CD1c-positive myeloid dendritic cell (primary cell): ENCODE measurements at regions not wholly inside any gene's neighbourhood (a gene's known extent, or its start where the extent isn't known, plus 50 kb on each side); places are given as distances from the start of the nearest gene placed in this dataset.
"Not testable (repeated sequence)": the region's sequence is repeated elsewhere in the genome, so short reads cannot be mapped to it uniquely, and the experiment has no call there.

Source experiments
- DNase-seq: peaks from one replicate; pipeline ENCODE4 v3.0.0-alpha.2; 2016; ENCODE audit errors: extremely low spot score

GRCh38 chr1:194710671-194711070 is 1524.3 kb upstream of the B3GALT2 start:
- DNase-seq, result no peak

DNA sequence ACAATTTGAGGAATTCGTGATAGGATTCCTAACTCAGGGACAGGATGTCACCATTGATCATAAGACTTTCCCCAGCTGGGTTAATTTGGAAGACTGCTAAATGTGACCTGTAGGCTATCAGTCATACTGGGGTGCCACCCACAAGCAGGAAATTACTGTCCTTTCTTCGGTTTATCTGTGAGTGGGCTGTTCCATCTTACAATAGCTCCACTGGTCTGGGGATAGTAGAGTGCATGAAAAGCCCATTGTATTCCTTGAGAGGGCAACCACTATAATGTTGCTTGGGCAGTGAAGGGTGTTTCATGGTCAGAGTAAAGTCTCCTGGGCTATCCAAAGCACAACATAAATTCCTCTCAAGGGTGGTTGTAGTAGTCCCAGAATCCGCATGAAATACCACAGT is 1523.0 kb upstream of the B3GALT2 start:
- DNase-seq, result no peak

DNA sequence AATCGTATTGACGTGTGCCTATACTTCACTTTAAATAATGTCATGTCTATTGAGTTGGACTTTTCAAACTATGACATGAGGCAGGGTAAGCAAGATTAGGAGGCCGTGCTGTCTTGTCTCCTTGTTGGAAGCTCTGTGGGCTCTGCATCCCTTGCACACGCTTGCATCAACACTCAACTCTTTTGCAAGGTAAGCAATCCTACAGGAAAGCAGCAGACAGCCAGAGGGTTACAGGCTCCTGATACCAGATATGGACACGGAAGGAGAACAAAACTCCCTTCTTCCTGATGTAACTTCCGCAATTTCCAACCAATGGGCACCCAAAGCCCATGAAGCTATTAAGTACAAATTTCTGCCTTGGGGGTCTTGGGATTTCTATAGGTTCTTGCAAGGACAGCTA is 1520.7 kb upstream of the B3GALT2 start:
- no peak for DNase-seq

DNA sequence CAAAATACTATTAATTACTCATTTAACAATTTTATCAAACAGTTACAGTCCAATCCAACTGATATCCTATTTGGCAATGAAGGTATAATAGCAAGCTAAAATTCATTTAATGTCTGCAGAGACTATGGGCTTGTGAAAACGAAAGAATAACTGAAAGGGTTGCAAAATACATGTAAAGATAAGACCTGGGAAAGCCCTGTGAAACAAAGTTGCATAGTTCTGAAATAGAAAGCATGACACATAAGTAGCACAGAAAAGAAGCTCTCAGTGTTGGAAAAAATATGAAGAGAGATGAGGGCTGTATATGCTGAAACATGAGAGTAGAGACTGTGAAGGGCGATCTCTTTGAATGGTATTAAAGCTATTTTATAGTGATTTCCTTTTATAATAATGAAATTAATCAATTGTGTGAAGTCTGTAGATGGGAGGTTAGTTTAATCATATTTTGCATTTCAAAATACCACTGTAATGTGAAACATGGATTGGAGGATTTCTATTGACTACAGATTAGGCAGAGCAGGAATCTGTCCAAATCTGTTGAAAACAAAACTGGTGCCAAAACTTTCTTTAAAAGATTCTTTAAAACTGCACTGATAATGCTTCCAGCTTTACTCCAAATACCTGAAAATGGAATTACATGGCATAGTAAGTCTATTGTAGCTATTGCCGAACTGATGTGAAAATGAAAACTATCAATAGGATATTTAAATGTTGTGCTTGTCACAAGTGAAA is 1518.9 kb upstream of the B3GALT2 start:
- DNase-seq, result no peak

DNA sequence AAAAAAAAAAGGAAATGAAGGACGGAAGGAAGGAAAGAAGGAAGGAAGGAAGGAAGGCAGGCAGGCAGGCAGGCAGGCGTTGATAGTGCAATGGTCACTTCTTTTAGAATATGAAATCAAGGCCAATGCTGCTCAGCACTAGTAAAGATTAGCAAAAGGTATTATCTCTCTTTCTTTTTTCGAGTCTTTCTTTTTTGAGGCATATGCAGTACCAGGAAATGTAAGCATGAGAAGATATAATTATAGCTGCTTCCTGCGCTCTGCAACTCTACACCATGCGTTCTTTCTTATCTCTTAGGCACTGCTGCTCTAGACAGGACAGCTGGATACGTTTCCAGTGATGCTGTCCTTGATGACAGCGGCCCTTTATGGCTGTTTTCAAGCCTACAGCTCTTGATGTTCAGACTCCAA is 1512.5 kb upstream of the B3GALT2 start:
- no peak for DNase-seq

DNA sequence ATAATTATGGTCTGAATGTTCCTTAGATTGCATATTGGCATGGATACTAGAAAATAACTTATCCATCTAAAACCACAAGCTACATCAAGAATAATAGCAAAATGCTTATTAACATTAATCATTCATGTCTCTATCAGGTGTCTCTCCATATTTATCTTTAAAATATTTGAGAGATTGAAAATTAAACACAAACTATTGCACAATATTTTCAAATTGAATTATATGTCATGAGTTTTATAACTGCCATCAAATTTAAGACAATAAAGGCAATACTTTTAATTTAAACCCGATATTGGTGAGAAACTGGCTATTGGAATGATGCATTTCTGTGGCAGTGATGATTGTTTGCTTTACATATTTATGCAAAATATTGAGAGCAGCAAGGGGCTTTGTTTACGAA is 1506.8 kb upstream of the B3GALT2 start:
- DNase-seq, result no peak

GRCh38 chr1:194684636-194685035 is 1498.2 kb upstream of the B3GALT2 start:
- no peak for DNase-seq

DNA sequence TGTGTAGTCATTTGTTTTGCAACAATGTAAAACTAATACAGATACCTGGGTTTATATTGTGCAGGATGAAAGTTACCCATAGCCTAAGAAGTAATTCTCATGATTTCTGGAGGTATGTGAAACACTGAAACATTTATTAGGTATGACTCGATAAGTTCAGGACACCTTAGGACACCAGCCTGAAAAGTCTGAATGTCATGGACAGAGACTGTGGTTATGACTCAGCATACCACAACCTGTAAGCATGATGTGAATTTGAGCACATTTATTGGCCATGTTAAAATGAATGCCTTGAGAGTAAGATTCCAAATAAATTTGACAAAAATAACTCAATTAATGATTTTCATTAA is 1471.7 kb upstream of the B3GALT2 start:
- no peak for DNase-seq

DNA sequence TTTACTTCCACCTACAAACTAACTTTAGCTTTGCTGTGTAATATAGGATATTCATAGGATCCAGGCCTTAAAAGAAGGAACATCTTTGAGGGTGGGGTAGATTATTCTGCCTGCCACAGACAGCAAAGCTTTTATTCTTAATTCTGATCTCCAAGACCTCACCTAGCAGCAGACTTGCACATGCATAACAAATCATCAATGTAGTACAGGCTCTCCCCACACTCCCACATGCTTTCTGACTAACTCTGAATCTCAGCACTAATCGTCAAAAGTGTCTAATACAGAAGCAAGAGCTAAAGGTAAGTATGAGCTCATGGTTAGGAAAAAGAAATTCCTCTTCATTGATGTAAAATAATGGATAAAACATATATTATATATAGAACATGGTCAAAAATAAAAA is 1468.5 kb upstream of the B3GALT2 start:
- DNase-seq, result no peak

DNA sequence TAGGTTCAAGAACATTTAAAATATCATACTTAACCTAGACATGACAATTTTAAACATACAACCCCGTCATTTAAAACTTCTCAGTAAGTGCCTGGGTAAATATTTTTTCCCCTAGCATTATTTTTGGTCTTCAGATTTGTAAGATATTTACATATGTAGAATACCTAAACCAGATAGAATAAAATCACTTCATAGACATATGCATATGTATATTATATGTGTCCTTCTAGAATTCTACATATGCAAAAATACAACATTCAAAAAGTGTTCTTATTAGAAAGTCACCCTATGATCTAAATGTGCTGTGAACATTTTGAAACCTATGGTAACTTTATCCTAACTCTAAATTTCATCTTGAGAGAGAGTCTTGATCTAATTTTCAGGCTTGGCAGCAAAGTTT is 1467.0 kb upstream of the B3GALT2 start:
- no peak for DNase-seq

DNA sequence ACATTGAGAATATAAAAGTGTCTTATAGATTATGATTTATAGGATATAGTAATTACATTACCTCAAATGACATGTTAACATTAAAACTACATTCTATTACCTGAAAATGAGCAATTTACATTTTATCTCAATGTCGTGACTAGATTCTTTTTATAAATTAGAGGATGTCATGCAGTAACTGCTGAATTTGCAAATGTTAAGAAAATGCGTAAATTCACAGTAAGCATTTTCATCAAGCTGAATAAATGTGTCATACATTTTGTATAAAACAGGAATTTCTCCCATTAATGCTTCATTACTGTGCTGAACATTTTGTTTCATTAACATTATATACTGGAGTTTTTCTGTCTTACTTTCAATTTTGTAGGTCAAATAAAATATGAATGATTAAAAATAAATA is 1460.7 kb upstream of the B3GALT2 start:
- no peak for DNase-seq

- no peak for DNase-seq
Observed at GRCh38 chr1:194644528-194644927, 1458.1 kb upstream of the B3GALT2 start.

- DNase-seq, result no peak
Observed at GRCh38 chr1:194640322-194640721, 1453.9 kb upstream of the B3GALT2 start.

DNA sequence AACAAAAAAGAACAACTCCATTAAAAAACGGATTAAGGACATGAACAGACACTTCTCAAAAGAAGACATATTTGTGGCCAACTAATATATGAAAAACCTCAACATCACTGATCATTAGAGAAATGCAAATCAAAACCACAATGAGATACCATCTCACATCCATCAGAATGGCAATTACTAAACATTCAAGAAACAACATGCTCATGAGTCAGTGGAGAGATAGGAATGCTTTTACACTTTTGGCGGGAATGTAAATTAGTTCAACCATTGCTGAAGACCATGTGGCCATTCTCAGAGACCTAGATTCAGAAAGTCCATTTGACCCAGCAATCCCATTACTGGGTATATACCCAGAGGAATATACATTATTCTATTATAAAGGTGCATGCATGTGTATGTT is 1442.6 kb upstream of the B3GALT2 start:
- no peak for DNase-seq

GRCh38 chr1:194624833-194625232 is 1438.4 kb upstream of the B3GALT2 start:
- no peak for DNase-seq

DNA sequence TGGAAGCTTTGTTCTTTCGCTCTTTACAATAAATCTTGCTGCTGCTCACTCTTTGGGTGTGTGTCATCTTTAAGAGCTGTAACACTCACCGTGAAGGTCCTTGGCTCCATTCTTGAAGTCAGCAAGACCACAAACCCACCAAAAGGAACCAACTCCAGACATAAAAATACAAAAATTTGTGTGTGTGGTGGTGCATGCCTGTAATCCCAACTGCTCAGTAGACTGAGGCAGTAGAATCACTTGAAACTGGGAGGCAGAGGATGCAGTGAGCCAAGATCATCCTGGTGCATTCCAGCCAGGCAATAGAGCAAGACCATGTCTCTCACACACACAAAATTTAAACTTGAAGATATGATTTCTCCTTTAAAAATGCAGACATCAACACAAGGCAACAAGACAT is 1431.7 kb upstream of the B3GALT2 start:
- DNase-seq, result no peak

- not testable (repeated sequence) for DNase-seq
Observed at GRCh38 chr1:194617272-194617671, 1430.9 kb upstream of the B3GALT2 start.

DNA sequence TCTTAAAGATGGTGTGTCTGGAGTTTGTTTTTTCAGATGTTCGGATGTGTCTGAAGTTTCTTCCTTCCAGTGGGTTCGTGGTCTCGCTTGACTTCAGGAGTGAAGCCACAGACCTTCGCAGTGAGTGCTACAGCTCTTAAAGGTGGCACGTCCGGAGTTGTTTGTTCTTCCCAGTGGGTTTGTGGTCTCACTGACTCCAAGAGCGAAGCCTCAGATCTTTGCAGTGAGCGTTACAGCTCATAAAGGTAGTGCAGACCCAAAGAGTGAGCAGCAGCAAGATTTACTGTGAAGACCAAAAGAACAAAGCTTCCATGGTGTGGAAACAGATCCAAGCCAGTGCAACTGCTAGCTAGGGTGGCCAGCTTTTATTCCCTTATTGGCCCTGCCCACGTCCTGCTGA is 1430.4 kb upstream of the B3GALT2 start:
- DNase-seq, result no peak

GRCh38 chr1:194602184-194602583 is 1415.8 kb upstream of the B3GALT2 start:
- DNase-seq, result no peak

DNA sequence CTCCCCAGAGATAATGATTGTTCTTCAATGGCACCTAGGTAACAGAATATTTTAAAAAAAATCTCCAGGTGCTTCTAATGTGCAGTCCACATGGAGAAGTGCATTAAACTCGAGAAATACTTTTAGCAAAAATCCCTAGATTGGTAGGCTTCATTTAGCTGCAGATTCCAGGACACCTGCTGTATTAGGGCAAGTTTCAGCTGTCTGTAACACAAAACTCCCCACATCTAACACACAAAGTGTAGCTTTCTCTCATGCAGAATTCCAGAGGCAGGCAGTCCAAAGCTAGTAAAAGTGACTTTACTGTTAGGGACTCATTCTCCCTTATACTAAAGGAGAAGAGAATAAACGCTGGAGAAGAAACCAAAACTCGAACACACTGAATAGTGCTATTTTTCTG is 1414.3 kb upstream of the B3GALT2 start:
- DNase-seq, result no peak

- DNase-seq, result no peak
Observed at GRCh38 chr1:194598098-194598497, 1411.7 kb upstream of the B3GALT2 start.

- DNase-seq, result no peak
Observed at GRCh38 chr1:194586302-194586701, 1399.9 kb upstream of the B3GALT2 start.

DNA sequence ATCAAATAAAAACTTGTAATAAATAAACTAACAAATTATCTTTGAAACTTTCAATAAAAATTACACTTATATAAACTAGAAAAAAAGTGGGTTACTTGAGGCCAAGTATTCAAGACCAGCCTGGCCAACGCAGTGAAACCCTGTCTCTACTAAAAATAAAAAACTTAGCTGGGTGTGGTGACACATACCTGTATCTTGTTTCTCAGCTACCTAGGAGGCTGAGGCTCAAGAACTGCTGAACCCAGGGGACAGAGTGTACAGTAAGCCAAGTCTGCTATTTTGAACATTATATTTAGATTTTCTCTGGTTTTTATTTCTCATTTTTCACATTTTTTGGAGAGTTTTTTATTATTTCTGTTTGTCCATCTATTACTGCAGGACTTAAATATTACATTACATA is 1397.6 kb upstream of the B3GALT2 start:
- no peak for DNase-seq

DNA sequence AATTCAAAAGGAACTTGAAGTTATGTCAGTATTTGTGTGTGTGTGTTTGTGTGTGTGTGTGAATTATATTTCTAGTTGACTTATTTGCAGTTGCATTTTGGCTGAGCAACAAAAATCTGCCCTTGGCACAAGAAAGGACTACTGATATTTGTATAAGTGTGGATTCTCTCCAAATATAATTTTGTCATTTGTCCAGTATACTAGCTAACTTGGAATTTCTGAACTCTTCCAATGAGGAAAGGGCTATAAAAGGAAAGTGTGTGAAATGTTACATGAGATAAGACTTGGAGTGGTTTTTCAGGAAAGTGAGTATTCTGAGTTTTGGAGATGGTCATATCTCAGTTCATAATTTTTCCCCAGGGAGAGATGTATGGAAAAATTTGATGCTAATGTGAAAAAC is 1384.1 kb upstream of the B3GALT2 start:
- no peak for DNase-seq
